HCT116 (cell line): ENCODE measurements at regions not wholly inside any gene's neighbourhood (a gene's known extent, or its start where the extent isn't known, plus 50 kb on each side); places are given as distances from the start of the nearest gene placed in this dataset.

Source experiments
- ATAC-seq: fragments of 200-7000 bp; cut with Tn5 transposase; 2 replicates; pipeline ENCODE4 v1.9.1; 2020; ENCODE audit warnings: mild to moderate bottlenecking, moderate library complexity
- BruUV-seq: library from RNA; stranded (reverse); fragments of 400-500 nt; replicated peaks from 2 replicates; lab custom pipeline; 2021; lab: Mats Ljungman, UMichigan
- CTCF ChIA-PET: fragments of 300-600 bp; sonication (Branson Sonifier 250); formaldehyde crosslinking; loops from one replicate; lab custom pipeline; 2021; ENCODE audit warnings: antibody characterized with exemption; lab: Charles Lee
- POLR2A ChIA-PET: fragments of 300-600, 350-600 bp; sonication (Branson Sonifier 250); formaldehyde crosslinking; loops from one replicate; lab custom pipeline; 2021; ENCODE audit warnings: antibody characterized with exemption; lab: Charles Lee
- RAD21 ChIA-PET, 2 experiments: fragments of 300-600 bp; sonication (Branson Sonifier 250); formaldehyde crosslinking; loops; one replicate each; lab custom pipeline; 2023; ENCODE audit warnings: low total read pairs in 2 of 2; ENCODE audit not compliant: uncharacterized antibody in 2 of 2, unreplicated experiment in 2 of 2, low non-redundant PET in 1 of 2; lab: Charles Lee
- DNase-seq: peaks from one replicate; pipeline ENCODE4 v3.0.0-alpha.2; 2010; ENCODE audit warnings: low read depth, low spot score
- H2AFZ ChIP-seq: fragments of 200-600 bp; shearing (Covaris generic), sonication (generic); 2 replicates; pipeline ENCODE4 v1.6.1; 2017; ENCODE audit warnings: low read depth, mixed run types, mixed read lengths, antibody characterized with exemption, low read length; ENCODE audit not compliant: poor library complexity, severe bottlenecking
- H3K27ac ChIP-seq: 2 replicates; pipeline ENCODE4 v1.5.1; 2012; ENCODE audit warnings: low read depth, low read length
- H3K27me3 ChIP-seq: fragments of 200-600 bp; sonication (generic); 2 replicates; pipeline ENCODE4 v1.6.1; 2016; ENCODE audit warnings: mixed run types, low read length, mixed read lengths; ENCODE audit not compliant: insufficient read depth
- H3K36me3 ChIP-seq, 2 experiments: fragments of 200-500 bp in 1 of 2; fragments of 200-600 bp in 1 of 2; sonication (Bioruptor generic) in 1 of 2; sonication (generic) in 1 of 2; 2 replicates each; pipeline versions ENCODE4 v1.5.1 to v1.6.1; 2014 to 2016; ENCODE audit warnings: low read length in 2 of 2, inconsistent platforms in 1 of 2, mixed read lengths in 1 of 2, mixed run types in 1 of 2; ENCODE audit not compliant: insufficient read depth in 2 of 2, control insufficient read depth in 1 of 2
- H3K4me1 ChIP-seq, 2 experiments: fragments of 200-600 bp in 1 of 2; sonication (generic) in 1 of 2; 2 replicates each; pipeline versions ENCODE4 v1.5.1 to v1.6.1; 2012 to 2017; ENCODE audit warnings: low read length in 2 of 2, inconsistent platforms in 1 of 2, mild to moderate bottlenecking in 1 of 2, mixed read lengths in 1 of 2, mixed run types in 1 of 2, moderate library complexity in 1 of 2; ENCODE audit not compliant: insufficient read depth in 2 of 2, control insufficient read depth in 1 of 2
- H3K4me2 ChIP-seq: fragments of 200-600 bp; sonication (generic); 2 replicates; pipeline ENCODE4 v1.6.1; 2017; ENCODE audit warnings: mixed run types, low read length, mixed read lengths
- H3K4me3 ChIP-seq, 2 experiments: fragments of 200-600 bp in 1 of 2; sonication (generic) in 1 of 2; replicated peaks in 1 of 2; 2 replicates each; pipeline ENCODE4 v1.5.1; 2011 to 2016; ENCODE audit warnings: low read length in 2 of 2, control low read depth in 1 of 2, low read depth in 1 of 2, mild to moderate bottlenecking in 1 of 2, mixed read lengths in 1 of 2, mixed run types in 1 of 2
- H3K79me2 ChIP-seq: fragments of 200-600 bp; sonication (generic); 2 replicates; pipeline ENCODE4 v1.6.1; 2017; ENCODE audit warnings: mild to moderate bottlenecking, mixed run types, low read length, moderate library complexity, mixed read lengths; ENCODE audit not compliant: insufficient read depth
- H3K9ac ChIP-seq: fragments of 200-600 bp; sonication (generic); 2 replicates; pipeline ENCODE4 v1.6.1; 2016; ENCODE audit warnings: low read length, mixed read lengths
- H3K9me2 ChIP-seq: fragments of 200-600 bp; sonication (generic), shearing (Covaris generic); 2 replicates; pipeline ENCODE4 v1.6.1; 2017; ENCODE audit warnings: mixed run types, mild to moderate bottlenecking, moderate library complexity; ENCODE audit not compliant: insufficient read depth
- H3K9me3 ChIP-seq, 2 experiments: fragments of 200-500 bp in 1 of 2; fragments of 200-600 bp in 1 of 2; sonication (Bioruptor generic) in 1 of 2; sonication (generic) in 1 of 2; 2 replicates each; pipeline ENCODE4 v1.6.1; 2014 to 2017; ENCODE audit warnings: low read length in 2 of 2, mixed read lengths in 2 of 2, inconsistent platforms in 1 of 2, low read depth in 1 of 2, mild to moderate bottlenecking in 1 of 2, mixed run types in 1 of 2, moderate library complexity in 1 of 2; ENCODE audit not compliant: control insufficient read depth in 1 of 2, insufficient read depth in 1 of 2
- H4K20me1 ChIP-seq: fragments of 200-600 bp; sonication (generic), shearing (Covaris generic); 2 replicates; pipeline ENCODE4 v1.6.1; 2017; ENCODE audit warnings: mixed run types, mild to moderate bottlenecking, moderate library complexity; ENCODE audit not compliant: insufficient read depth
- ATF3 ChIP-seq: IDR thresholded peaks from 2 replicates; pipeline ENCODE4 v1.6.1; 2012
- CBX3 ChIP-seq: IDR thresholded peaks from 2 replicates; pipeline ENCODE4 v1.6.1; 2012; ENCODE audit warnings: low read depth
- CEBPB ChIP-seq: IDR thresholded peaks from 2 replicates; pipeline ENCODE4 v1.6.1; 2012; ENCODE audit warnings: low read depth
- EGR1 ChIP-seq: IDR thresholded peaks from 2 replicates; pipeline ENCODE4 v1.6.1; 2012; ENCODE audit warnings: low read depth
- ELF1 ChIP-seq: IDR thresholded peaks from 2 replicates; pipeline ENCODE4 v1.6.1; 2012; ENCODE audit warnings: low read depth, borderline replicate concordance
- EZH2 ChIP-seq: fragments of 200-600 bp; sonication (generic); IDR thresholded peaks from 2 replicates; pipeline ENCODE4 v1.6.1; 2017; ENCODE audit warnings: antibody characterized with exemption, mixed run types
- FOSL1 ChIP-seq: IDR thresholded peaks from 2 replicates; pipeline ENCODE4 v1.6.1; 2012; ENCODE audit warnings: low read depth
- MAX ChIP-seq: IDR thresholded peaks from 2 replicates; pipeline ENCODE4 v1.6.1; 2012
- POLR2A ChIP-seq: IDR thresholded peaks from 2 replicates; pipeline ENCODE4 v1.7.0; 2011; ENCODE audit warnings: borderline replicate concordance; ENCODE audit not compliant: insufficient read depth, insufficient read length; ENCODE audit errors: extremely low read depth
- RAD21 ChIP-seq: IDR thresholded peaks from 2 replicates; pipeline ENCODE4 v1.6.1; 2012; ENCODE audit warnings: low read depth, mild to moderate bottlenecking
- SIN3A ChIP-seq: IDR thresholded peaks from 2 replicates; pipeline ENCODE4 v1.6.1; 2012; ENCODE audit warnings: low read depth
- SP1 ChIP-seq: IDR thresholded peaks from 2 replicates; pipeline ENCODE4 v1.6.1; 2012; ENCODE audit warnings: low read depth
- SRF ChIP-seq: IDR thresholded peaks from 2 replicates; pipeline ENCODE4 v1.6.1; 2012; ENCODE audit warnings: low read depth
- YY1 ChIP-seq: IDR thresholded peaks from 2 replicates; pipeline ENCODE4 v1.6.1; 2011; ENCODE audit warnings: low read length, low read depth, moderate library complexity, mild to moderate bottlenecking; ENCODE audit not compliant: insufficient replicate concordance; ENCODE audit errors: extremely low read depth
- ZNF274 ChIP-seq: fragments of 200-500 bp; sonication (Bioruptor generic); IDR thresholded peaks from 2 replicates; pipeline ENCODE4 v1.6.1; 2014; ENCODE audit warnings: mild to moderate bottlenecking, low read depth, low read length, inconsistent platforms
- intact Hi-C: fragments of 100-400 bp; cut with micrococcal nuclease; formaldehyde crosslinking; loops from 2 replicates; pipeline ENCODE4 v1.10.0; 2022
- TF ChIP-seq, protein P1 (sequence below): IDR thresholded peaks from 2 replicates; pipeline ENCODE4 v1.6.1; 2012; ENCODE audit warnings: low read depth

DNA sequence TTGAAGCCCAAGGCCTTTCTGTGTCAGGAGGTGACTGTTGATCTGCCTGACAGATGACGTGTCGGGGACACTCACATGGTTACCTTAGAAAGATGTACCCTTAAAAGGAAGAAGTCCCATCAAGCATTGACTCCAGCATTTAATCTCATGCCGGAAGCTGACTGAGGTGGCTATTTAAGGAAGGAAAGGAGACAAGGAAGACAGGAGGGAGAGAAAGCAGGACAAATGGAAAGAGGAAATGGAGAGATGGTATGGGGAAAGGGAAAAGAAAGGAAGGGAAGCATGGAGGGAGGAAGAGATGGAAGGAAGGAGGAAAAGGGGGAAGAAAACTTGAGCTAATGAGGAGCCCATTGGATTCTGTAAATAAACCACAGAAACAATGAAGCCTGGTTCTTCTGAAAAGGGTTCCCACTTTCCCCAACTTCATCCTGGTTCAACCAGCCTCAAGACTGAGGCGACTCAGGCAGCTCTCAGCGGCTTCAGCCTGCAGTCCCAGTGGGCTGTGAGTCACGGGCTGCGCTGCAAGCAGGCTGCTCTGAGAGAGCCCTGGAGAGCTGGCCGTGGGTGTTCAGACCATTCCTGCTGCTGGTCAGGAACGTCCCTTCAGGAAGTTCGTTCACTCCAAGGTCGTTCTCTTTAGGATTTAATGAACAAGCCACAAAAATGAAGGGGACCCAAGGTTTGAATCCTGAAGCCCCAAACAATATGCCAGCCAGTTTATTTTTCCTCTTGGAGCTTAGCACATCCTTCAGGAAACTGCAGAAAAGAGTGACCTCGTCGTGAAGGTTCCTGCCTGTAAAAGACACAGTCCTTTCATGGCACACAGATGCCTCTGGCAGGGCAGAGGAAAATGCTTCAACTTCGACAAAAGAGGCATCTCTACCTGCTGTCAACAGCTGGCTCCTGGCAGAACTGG, 69.6 kb upstream of the THBS1 start:
- Histone ChIP-seq H3K27me3 (no peaks in the 10 kb centered on the region), H3K9me3 (no peaks in the 10 kb centered on the region; a peak in 1 of 4 replicates), H3K36me3 (no peaks in the 10 kb centered on the region), H3K9me2 (no peaks in the 10 kb centered on the region), H3K4me1 (peaks cover 0 to 5% of the 10 kb centered on the region in 2 experiments; a peak in 1 of 4 replicates), H3K27ac (no peak overlapping the region), H4K20me1 (no peaks in the 10 kb centered on the region), H3K9ac (no peak overlapping the region), H3K79me2 (no peaks in the 10 kb centered on the region), H3K4me2 (no peak overlapping the region), H2AFZ (no peak overlapping the region), H3K4me3 (no peak overlapping the region)
- ATAC-seq (no peak), DNase-seq (peak; percentile 0)
- ChIA-PET RAD21 (no interaction called here), POLR2A (no interaction called here), CTCF (no interaction called here)
- TF ChIP-seq SP1: no peak
- no peak for TF ChIP-seq ELF1
- no peak for TF ChIP-seq FOSL1
- no peak for TF ChIP-seq EZH2
- TF ChIP-seq CEBPB: no peak
- TF ChIP-seq EGR1: no peak
- TF ChIP-seq YY1: no peak
- no peak for TF ChIP-seq SRF
- intact Hi-C loops: no loop called here
- no TSS peak for BruUV-seq

GRCh38 chr15:39511916-39512260, 69.0 kb upstream of the THBS1 start:
- Histone ChIP-seq H2AFZ (no peak overlapping the region), H3K9ac (no peak overlapping the region), H3K27me3 (no peaks in the 10 kb centered on the region; the same call in 1 of the 2 replicates), H3K4me3 (no peak overlapping the region), H3K79me2 (no peaks in the 10 kb centered on the region), H3K36me3 (no peaks in the 10 kb centered on the region), H3K4me1 (peaks cover 0 to 5% of the 10 kb centered on the region in 2 experiments; a peak in 1 of 4 replicates), H3K9me2 (no peaks in the 10 kb centered on the region), H3K27ac (no peak overlapping the region), H3K4me2 (no peak overlapping the region), H4K20me1 (no peaks in the 10 kb centered on the region), H3K9me3 (no peaks in the 10 kb centered on the region; a peak in 1 of 4 replicates)
- ChIA-PET POLR2A (no interaction called here), CTCF (no interaction called here), RAD21 (no interaction called here)
- intact Hi-C loops: no loop called here
- ATAC-seq (no peak), DNase-seq (no peak)
- BruUV-seq: no TSS peak
- no peak for TF ChIP-seq MAX
- TF ChIP-seq, protein P1, sequence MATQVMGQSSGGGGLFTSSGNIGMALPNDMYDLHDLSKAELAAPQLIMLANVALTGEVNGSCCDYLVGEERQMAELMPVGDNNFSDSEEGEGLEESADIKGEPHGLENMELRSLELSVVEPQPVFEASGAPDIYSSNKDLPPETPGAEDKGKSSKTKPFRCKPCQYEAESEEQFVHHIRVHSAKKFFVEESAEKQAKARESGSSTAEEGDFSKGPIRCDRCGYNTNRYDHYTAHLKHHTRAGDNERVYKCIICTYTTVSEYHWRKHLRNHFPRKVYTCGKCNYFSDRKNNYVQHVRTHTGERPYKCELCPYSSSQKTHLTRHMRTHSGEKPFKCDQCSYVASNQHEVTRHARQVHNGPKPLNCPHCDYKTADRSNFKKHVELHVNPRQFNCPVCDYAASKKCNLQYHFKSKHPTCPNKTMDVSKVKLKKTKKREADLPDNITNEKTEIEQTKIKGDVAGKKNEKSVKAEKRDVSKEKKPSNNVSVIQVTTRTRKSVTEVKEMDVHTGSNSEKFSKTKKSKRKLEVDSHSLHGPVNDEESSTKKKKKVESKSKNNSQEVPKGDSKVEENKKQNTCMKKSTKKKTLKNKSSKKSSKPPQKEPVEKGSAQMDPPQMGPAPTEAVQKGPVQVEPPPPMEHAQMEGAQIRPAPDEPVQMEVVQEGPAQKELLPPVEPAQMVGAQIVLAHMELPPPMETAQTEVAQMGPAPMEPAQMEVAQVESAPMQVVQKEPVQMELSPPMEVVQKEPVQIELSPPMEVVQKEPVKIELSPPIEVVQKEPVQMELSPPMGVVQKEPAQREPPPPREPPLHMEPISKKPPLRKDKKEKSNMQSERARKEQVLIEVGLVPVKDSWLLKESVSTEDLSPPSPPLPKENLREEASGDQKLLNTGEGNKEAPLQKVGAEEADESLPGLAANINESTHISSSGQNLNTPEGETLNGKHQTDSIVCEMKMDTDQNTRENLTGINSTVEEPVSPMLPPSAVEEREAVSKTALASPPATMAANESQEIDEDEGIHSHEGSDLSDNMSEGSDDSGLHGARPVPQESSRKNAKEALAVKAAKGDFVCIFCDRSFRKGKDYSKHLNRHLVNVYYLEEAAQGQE: no peak
- no peak for TF ChIP-seq ATF3
- TF ChIP-seq SIN3A: no peak
- TF ChIP-seq ELF1: no peak
- TF ChIP-seq RAD21: no peak
- no peak for TF ChIP-seq CEBPB
- no peak for TF ChIP-seq ZNF274
- TF ChIP-seq CBX3: no peak
- no peak for TF ChIP-seq POLR2A
